Natural killer cell (primary cell): ENCODE measurements at regions not wholly inside any gene's neighbourhood (a gene's known extent, or its start where the extent isn't known, plus 50 kb on each side); places are given as distances from the start of the nearest gene placed in this dataset.

Experiments used
- ATAC-seq, 3 donors: fragments of 150-1000 bp in 2 of 3; fragments of 200-7000 bp in 1 of 3; cut with Tn5 transposase; 1 replicate in 1 of 3; 2 replicates in 2 of 3; pipeline ENCODE4 v1.10.0; 2021; ENCODE audit warnings: mild to moderate bottlenecking in 2 of 3, moderate library complexity in 2 of 3
- DNase-seq, 2 donors: peaks; one replicate each; pipeline versions ENCODE4 v3.0.0 to v3.0.0-alpha.2; 2013 to 2021; ENCODE audit warnings: mixed read lengths in 1 of 2
- H3K27ac ChIP-seq: one replicate; pipeline ENCODE4 v1.5.1; 2013; ENCODE audit warnings: mild to moderate bottlenecking, low read length
- H3K27me3 ChIP-seq: one replicate; pipeline ENCODE4 v1.6.1; 2013; ENCODE audit warnings: low read length; ENCODE audit not compliant: control insufficient read depth, insufficient read depth
- H3K36me3 ChIP-seq: one replicate; pipeline ENCODE4 v1.6.1; 2013; ENCODE audit warnings: low read length; ENCODE audit not compliant: control insufficient read depth, insufficient read depth
- H3K4me1 ChIP-seq: one replicate; pipeline ENCODE4 v1.6.1; 2013; ENCODE audit warnings: low read length; ENCODE audit not compliant: control insufficient read depth, insufficient read depth
- H3K4me3 ChIP-seq: one replicate; pipeline ENCODE4 v1.5.1; 2013; ENCODE audit warnings: low read length
- H3K9me3 ChIP-seq: one replicate; pipeline ENCODE4 v1.6.1; 2013; ENCODE audit warnings: low read length; ENCODE audit not compliant: control insufficient read depth, insufficient read depth
- H3K27ac Mint-ChIP-seq, 2 donors: one replicate each; pipeline ENCODE4 v1.8.0; 2022; ENCODE audit warnings: mild to moderate bottlenecking in 2 of 2, mixed read lengths in 2 of 2, moderate library complexity in 1 of 2
- H3K27me3 Mint-ChIP-seq, 2 donors: one replicate each; pipeline ENCODE4 v1.8.0; 2022; ENCODE audit warnings: low read depth in 2 of 2, mixed read lengths in 2 of 2
- H3K36me3 Mint-ChIP-seq: one replicate; pipeline ENCODE4 v1.8.0; 2022; ENCODE audit warnings: mixed read lengths
- H3K4me1 Mint-ChIP-seq, 2 donors: one replicate each; pipeline ENCODE4 v1.8.0; 2022; ENCODE audit warnings: mixed read lengths in 2 of 2
- H3K4me3 Mint-ChIP-seq: one replicate; pipeline ENCODE4 v1.8.0; 2022; ENCODE audit warnings: mild to moderate bottlenecking, moderate library complexity, mixed read lengths
- H3K9me3 Mint-ChIP-seq, 2 donors: one replicate each; pipeline ENCODE4 v1.8.0; 2022; ENCODE audit warnings: mixed read lengths in 2 of 2
- CTCF ChIP-seq: fragments of 200-600 bp; IDR thresholded peaks from one replicate; pipeline ENCODE4 v1.8.0; 2022; ENCODE audit warnings: antibody characterized with exemption
- WGBS: methylation state at CpG from one replicate; pipeline ENCODE4 v1.1.7; 2013; ENCODE audit warnings: missing lambda C conversion rate; ENCODE audit not compliant: insufficient coverage; 5-methylcytosine and 5-hydroxymethylcytosine counted together
- intact Hi-C: fragments of 100-400 bp; cut with micrococcal nuclease; formaldehyde crosslinking; loops from one replicate; pipeline ENCODE4 v1.14.2; 2022

- Mint-ChIP-seq H3K27me3 (peaks cover 0 to 10% of the 10 kb centered on the region in 2 donors), H3K4me3 (no peak overlapping the region), H3K9me3 (peaks cover 0 to 2% of the 10 kb centered on the region in 2 donors), H3K27ac (no peak overlapping the region), H3K4me1 (no peaks in the 10 kb centered on the region), H3K36me3 (no peaks in the 10 kb centered on the region)
- DNase-seq (no peak), ATAC-seq (no peak)
- no peak overlapping the region for H3K27ac ChIP-seq
- no peaks in the 10 kb centered on the region for H3K27me3 ChIP-seq
- intact Hi-C loops = no loop called here
- 76% methylated on average over 3 of the region's 4 CpGs for WGBS
- no peaks in the 10 kb centered on the region for H3K36me3 ChIP-seq
- no peak overlapping the region for H3K4me3 ChIP-seq
- TF ChIP-seq CTCF = no peak
- H3K4me1 ChIP-seq = no peaks in the 10 kb centered on the region
- H3K9me3 ChIP-seq = no peaks in the 10 kb centered on the region
Measured at GRCh38 chr18:55092166-55092565, 132.9 kb upstream of the CCDC68 start.

- Mint-ChIP-seq H3K27me3 (peaks cover 0 to 10% of the 10 kb centered on the region in 2 donors), H3K4me1 (no peaks in the 10 kb centered on the region)
Measured at GRCh38 chr18:55090564-55091188, 131.4 kb upstream of the CCDC68 start.

GRCh38 chr18:55089610-55090009 is 130.3 kb upstream of the CCDC68 start:
- ATAC-seq = no peak
- no peak for TF ChIP-seq CTCF
- H3K27me3 Mint-ChIP-seq = peaks cover 0 to under 1% of the 10 kb centered on the region in 2 donors

More at GRCh38 chr18:55090564-55091188, 131.4 kb upstream of the CCDC68 start:
- DNase-seq (no peak), ATAC-seq (peak in 1 of 3 donors; percentile 30)
- Mint-ChIP-seq H3K9me3 (peaks cover 0 to 2% of the 10 kb centered on the region in 2 donors), H3K4me3 (no peak overlapping the region), H3K27ac (no peak overlapping the region), H3K36me3 (no peaks in the 10 kb centered on the region)
- Histone ChIP-seq H3K36me3 (no peaks in the 10 kb centered on the region), H3K4me1 (no peaks in the 10 kb centered on the region), H3K4me3 (no peak overlapping the region), H3K9me3 (no peaks in the 10 kb centered on the region), H3K27me3 (no peaks in the 10 kb centered on the region), H3K27ac (no peak overlapping the region)
- TF ChIP-seq CTCF = no peak
- intact Hi-C loops = no loop called here
- 90% methylated on average over 2 of the region's 3 CpGs for WGBS

GRCh38 chr18:55088561-55088960 is 129.3 kb upstream of the CCDC68 start:
- H3K4me3 Mint-ChIP-seq = no peak overlapping the region
- Histone ChIP-seq H3K27ac (no peak overlapping the region), H3K36me3 (no peaks in the 10 kb centered on the region), H3K4me3 (no peak overlapping the region), H3K4me1 (no peaks in the 10 kb centered on the region), H3K27me3 (no peaks in the 10 kb centered on the region), H3K9me3 (no peaks in the 10 kb centered on the region)
- H3K4me1 Mint-ChIP-seq = no peaks in the 10 kb centered on the region
- intact Hi-C loops = no loop called here
- no peak overlapping the region for H3K27ac Mint-ChIP-seq
- 86% methylated on average over 2 of the region's 3 CpGs for WGBS
- H3K27me3 Mint-ChIP-seq = no peaks in the 10 kb centered on the region
- H3K36me3 Mint-ChIP-seq = no peaks in the 10 kb centered on the region
- peaks cover 0 to 2% of the 10 kb centered on the region in 2 donors for H3K9me3 Mint-ChIP-seq
- no peak for TF ChIP-seq CTCF
- ATAC-seq (no peak), DNase-seq (no peak)

More at GRCh38 chr18:55089610-55090009, 130.3 kb upstream of the CCDC68 start:
- H3K27ac Mint-ChIP-seq = no peak overlapping the region
- H3K36me3 ChIP-seq = no peaks in the 10 kb centered on the region
- H3K4me3 Mint-ChIP-seq = no peak overlapping the region
- WGBS = 97% methylated on average over 3 of the region's 3 CpGs
- no peak overlapping the region for H3K4me3 ChIP-seq
- no peaks in the 10 kb centered on the region for H3K27me3 ChIP-seq
- no peak for DNase-seq
- H3K27ac ChIP-seq = no peak overlapping the region
- no peaks in the 10 kb centered on the region for H3K4me1 ChIP-seq
- no peaks in the 10 kb centered on the region for H3K9me3 ChIP-seq
- intact Hi-C loops = no loop called here
- no peaks in the 10 kb centered on the region for H3K36me3 Mint-ChIP-seq
- peaks cover 0 to 2% of the 10 kb centered on the region in 2 donors for H3K9me3 Mint-ChIP-seq
- H3K4me1 Mint-ChIP-seq = no peaks in the 10 kb centered on the region
